GM12878 (cell line): ENCODE measurements at regions not wholly inside any gene's neighbourhood (a gene's known extent, or its start where the extent isn't known, plus 50 kb on each side); places are given as distances from the start of the nearest gene placed in this dataset.

ENCODE experiments used
- ATAC-seq: fragments of 200-7000 bp; cut with Tn5 transposase; 3 replicates; pipeline ENCODE4 v1.9.1; 2020; ENCODE audit warnings: mild to moderate bottlenecking, moderate library complexity
- BruUV-seq: library from RNA; stranded (reverse); fragments of 400-500 nt; replicated peaks from 2 replicates; lab custom pipeline; 2021; lab: Mats Ljungman, UMichigan
- CTCF ChIA-PET: fragments of 300-600 bp; sonication (Branson Sonifier 250); formaldehyde crosslinking; extraction: SDS; loops from one replicate; lab custom pipeline; 2021; ENCODE audit warnings: inconsistent platforms; lab: Yijun Ruan, JAX
- POLR2A ChIA-PET: fragments of 350-600 bp; formaldehyde crosslinking; extraction: SDS; loops from one replicate; lab custom pipeline; 2021; ENCODE audit warnings: inconsistent platforms; lab: Charles Lee
- RAD21 ChIA-PET: fragments of 300-600 bp; sonication (Branson Sonifier 250); formaldehyde crosslinking; loops from one replicate; lab custom pipeline; 2023; ENCODE audit warnings: antibody characterized with exemption; ENCODE audit not compliant: unreplicated experiment; lab: Charles Lee
- SMC1A ChIA-PET: fragments of 300-600 bp; sonication (Branson Sonifier 250); formaldehyde crosslinking; loops from one replicate; lab custom pipeline; 2023; ENCODE audit not compliant: unreplicated experiment, uncharacterized antibody; lab: Charles Lee
- DNase-seq: peaks from one replicate; pipeline ENCODE4 v3.0.0-alpha.2; 2011; ENCODE audit warnings: low read depth, low spot score
- FAIRE-seq: peaks from 3 replicates; lab custom pipeline; 2011; peaks lifted over from hg19 to GRCh38; lab: Jason Lieb, UNC
- H2AFZ ChIP-seq: 2 replicates; pipeline ENCODE4 v1.6.0; 2011; ENCODE audit warnings: low read depth, low read length, control low read depth; ENCODE audit not compliant: control insufficient read depth
- H3K27ac ChIP-seq: 2 replicates; pipeline ENCODE4 v1.5.1; 2011; ENCODE audit warnings: control low read depth; ENCODE audit not compliant: control insufficient read depth, insufficient read depth
- H3K27me3 ChIP-seq, 2 experiments: replicated peaks in 1 of 2; 2 replicates each; pipeline versions ENCODE4 v1.6.0 to v1.6.1; 2011; ENCODE audit warnings: low read length in 1 of 2; ENCODE audit not compliant: control insufficient read depth in 2 of 2, insufficient read depth in 2 of 2
- H3K36me3 ChIP-seq, 2 experiments: 2 replicates each; pipeline ENCODE4 v1.5.1; 2011; ENCODE audit warnings: low read length in 1 of 2; ENCODE audit not compliant: control insufficient read depth in 2 of 2, insufficient read depth in 2 of 2
- H3K4me1 ChIP-seq: 2 replicates; pipeline ENCODE4 v1.6.1; 2011; ENCODE audit warnings: mild to moderate bottlenecking, low read length, moderate library complexity, mixed read lengths; ENCODE audit not compliant: control insufficient read depth, insufficient read depth
- H3K4me2 ChIP-seq: 2 replicates; pipeline ENCODE4 v1.6.0; 2011; ENCODE audit warnings: control low read depth; ENCODE audit not compliant: control insufficient read depth, insufficient read depth
- H3K4me3 ChIP-seq: fragments of 200-600 bp; sonication (generic); 2 replicates; pipeline ENCODE4 v1.5.1; 2016
- H3K79me2 ChIP-seq: 2 replicates; pipeline ENCODE4 v1.6.0; 2011; ENCODE audit warnings: low read length; ENCODE audit not compliant: control insufficient read depth, insufficient read depth
- H3K9ac ChIP-seq: 2 replicates; pipeline ENCODE4 v1.8.0; 2011; ENCODE audit warnings: low read length, control low read depth, mixed read lengths; ENCODE audit not compliant: control insufficient read depth, insufficient read depth
- H3K9me3 ChIP-seq: replicated peaks from 3 replicates; pipeline ENCODE4 v1.5.1; 2011; ENCODE audit warnings: mild to moderate bottlenecking, low read length; ENCODE audit not compliant: control insufficient read depth, insufficient read depth
- H4K20me1 ChIP-seq: 2 replicates; pipeline ENCODE4 v1.6.0; 2011; ENCODE audit not compliant: control insufficient read depth, insufficient read depth
- ASH2L ChIP-seq: fragments of 300-600, 200-600 bp; sonication (generic); IDR thresholded peaks from 2 replicates; pipeline ENCODE4 v1.6.1; 2017; ENCODE audit warnings: low read depth, mild to moderate bottlenecking, borderline replicate concordance
- BMI1 ChIP-seq: fragments of 450-650 bp; IDR thresholded peaks from 2 replicates; pipeline ENCODE4 v1.6.1; 2016; ENCODE audit warnings: mild to moderate bottlenecking, moderate library complexity, borderline replicate concordance
- ETV6 ChIP-seq, 2 experiments: fragments of 450-650 bp in 1 of 2; IDR thresholded peaks in 1 of 2; conservative IDR thresholded peaks in 1 of 2; 2 replicates each; pipeline ENCODE4 v1.6.1; 2014; ENCODE audit warnings: antibody characterized with exemption in 1 of 2, borderline replicate concordance in 1 of 2, low read depth in 1 of 2, mild to moderate bottlenecking in 1 of 2, moderate library complexity in 1 of 2
- FOXM1 ChIP-seq: IDR thresholded peaks from 2 replicates; pipeline ENCODE4 v1.6.1; 2012; ENCODE audit warnings: low read depth, mild to moderate bottlenecking, inconsistent platforms, low read length, moderate library complexity
- HCFC1 ChIP-seq: fragments of 150-350 bp; IDR thresholded peaks from 2 replicates; pipeline ENCODE4 v1.6.1; 2014; ENCODE audit warnings: low read length
- LARP7 ChIP-seq: fragments of 450-650 bp; IDR thresholded peaks from 2 replicates; pipeline ENCODE4 v1.6.1; 2017; ENCODE audit warnings: mild to moderate bottlenecking
- MAX ChIP-seq: IDR thresholded peaks from 2 replicates; pipeline ENCODE4 v1.6.1; 2012; ENCODE audit warnings: low read depth, low read length, improper control_type of control experiment
- NFYB ChIP-seq: IDR thresholded peaks from 2 replicates; pipeline ENCODE4 v1.6.1; 2011; ENCODE audit warnings: low read depth, mild to moderate bottlenecking, low read length, improper control_type of control experiment, moderate library complexity; ENCODE audit not compliant: insufficient read depth
- PML ChIP-seq: IDR thresholded peaks from 2 replicates; pipeline ENCODE4 v1.6.1; 2012; ENCODE audit warnings: low read length, inconsistent platforms
- REST ChIP-seq: IDR thresholded peaks from 2 replicates; pipeline ENCODE4 v1.6.1; 2012; ENCODE audit warnings: mild to moderate bottlenecking, low read depth, low read length
- SIN3A ChIP-seq: IDR thresholded peaks from 2 replicates; pipeline ENCODE4 v1.6.1; 2012; ENCODE audit warnings: low read depth, low read length, improper control_type of control experiment
- SPI1 ChIP-seq: IDR thresholded peaks from 2 replicates; pipeline ENCODE4 v1.6.1; 2011; ENCODE audit warnings: low read depth, mild to moderate bottlenecking, low read length, moderate library complexity, borderline replicate concordance; ENCODE audit not compliant: insufficient read depth
- YY1 ChIP-seq: IDR thresholded peaks from 2 replicates; pipeline ENCODE4 v1.6.1; 2011; ENCODE audit warnings: low read depth, mild to moderate bottlenecking, low read length
- ZNF207 ChIP-seq: fragments of 450-650 bp; IDR thresholded peaks from 2 replicates; pipeline ENCODE4 v1.6.1; 2014; ENCODE audit warnings: antibody characterized with exemption, mild to moderate bottlenecking, borderline replicate concordance
- ZNF24 ChIP-seq: fragments of 450-650 bp; IDR thresholded peaks from 2 replicates; pipeline ENCODE4 v1.6.1; 2017; ENCODE audit warnings: antibody characterized with exemption, mild to moderate bottlenecking
- ZZZ3 ChIP-seq: IDR thresholded peaks from 2 replicates; pipeline ENCODE4 v1.6.1; 2011; ENCODE audit warnings: low read depth; ENCODE audit not compliant: control insufficient read depth, insufficient read length
- WGBS: methylation state at CpG from one replicate; pipeline ENCODE4 v1.1.6; 2016; ENCODE audit warnings: low lambda C conversion rate; ENCODE audit not compliant: insufficient replicate concordance, insufficient coverage; ENCODE audit errors: missing lambda C conversion rate; 5-methylcytosine and 5-hydroxymethylcytosine counted together
- in situ Hi-C: fragments of 300-500 bp; cut with MboI; formaldehyde crosslinking; loops from 9 replicates; pipeline ENCODE4 v1.14.3; 2018; ENCODE audit warnings: mixed read lengths
- intact Hi-C: fragments of 100-400 bp; cut with micrococcal nuclease; formaldehyde crosslinking; loops from one replicate; pipeline ENCODE4 v1.14.2; 2022; ENCODE audit not compliant: unreplicated experiment

- SMC1A ChIA-PET: no interaction called here
- CTCF ChIA-PET: interaction anchor here (1.1 kb wide), 1 partner anchor 16 kb away, joined by 3 read pairs; no protein-coding TSS in a partner anchor
- no peaks in the 10 kb centered on the region for H3K27me3 ChIP-seq
- no TSS peak for BruUV-seq
- FAIRE-seq (no peak), DNase-seq (no peak), ATAC-seq (peak; percentile 44; the same call in 2 of the 3 replicates)
- H4K20me1 ChIP-seq: no peaks in the 10 kb centered on the region
- H3K4me3 ChIP-seq: no peak overlapping the region
- no peaks in the 10 kb centered on the region for H3K36me3 ChIP-seq
- no peaks in the 10 kb centered on the region for H3K79me2 ChIP-seq
- TF ChIP-seq HCFC1 (no peak), ASH2L (no peak), YY1 (no peak), PML (no peak), ZNF207 (no peak), SPI1 (peak; percentile 43; the same call in 1 of the 2 replicates)
- in situ Hi-C loops (no loop called here), intact Hi-C loops (no loop called here)
- H3K9ac ChIP-seq: no peak overlapping the region
- 0% methylated on average over 3 of the region's 3 CpGs for WGBS
- no peak overlapping the region for H2AFZ ChIP-seq
- H3K27ac ChIP-seq: no peak overlapping the region
- RAD21 ChIA-PET: no interaction called here
- no peaks in the 10 kb centered on the region for H3K9me3 ChIP-seq
- no peak overlapping the region for H3K4me2 ChIP-seq
- POLR2A ChIA-PET: no interaction called here
- no peaks in the 10 kb centered on the region for H3K4me1 ChIP-seq
These were observed 257.9 kb downstream of the NEDD1 start for GRCh38 chr12:97164936-97165335.

- POLR2A ChIA-PET: no interaction called here
- CTCF ChIA-PET: no interaction called here
- TF ChIP-seq REST: no peak
- TF ChIP-seq ETV6 (conservative IDR thresholded peaks at IDR 0.05 in 1 of 2, IDR thresholded peaks at IDR 0.05 in 1 of 2; ENCODE audit: borderline replicate concordance in 1 of 2, low read depth in 1 of 2): no peak
- no peak for TF ChIP-seq MAX
- TF ChIP-seq BMI1: no peak
- no peak for TF ChIP-seq NFYB
- TF ChIP-seq LARP7: no peak
- TF ChIP-seq SIN3A: no peak
- no peak for TF ChIP-seq FOXM1
- no peak for TF ChIP-seq ZZZ3
- no peak for TF ChIP-seq ZNF24
These were observed 260.5 kb downstream of the NEDD1 start for GRCh38 chr12:97167598-97167997.

More at GRCh38 chr12:97167598-97167997, 260.5 kb downstream of the NEDD1 start:
- H4K20me1 ChIP-seq: no peaks in the 10 kb centered on the region
- no peaks in the 10 kb centered on the region for H3K27me3 ChIP-seq
- FAIRE-seq (no peak), DNase-seq (no peak), ATAC-seq (no peak; the same call in 1 of the 3 replicates)
- SMC1A ChIA-PET: interaction anchor here (1.1 kb wide), 1 partner anchor 16 kb away, joined by 3 read pairs; no protein-coding TSS in a partner anchor
- no peaks in the 10 kb centered on the region for H3K9me3 ChIP-seq
- RAD21 ChIA-PET: no interaction called here
- H3K4me1 ChIP-seq: no peaks in the 10 kb centered on the region
- BruUV-seq: no TSS peak
- no peaks in the 10 kb centered on the region for H3K36me3 ChIP-seq
- 28% methylated on average over 4 of the region's 4 CpGs for WGBS
- H3K79me2 ChIP-seq: no peaks in the 10 kb centered on the region
- H2AFZ ChIP-seq: no peak overlapping the region
- H3K4me3 ChIP-seq: no peak overlapping the region
- H3K4me2 ChIP-seq: no peak overlapping the region
- intact Hi-C loops (no loop called here), in situ Hi-C loops (no loop called here)
- no peak overlapping the region for H3K27ac ChIP-seq
- H3K9ac ChIP-seq: no peak overlapping the region
